Sigmoid colon (tissue), 6 donors: ENCODE measurements at regions not wholly inside any gene's neighbourhood (a gene's known extent, or its start where the extent isn't known, plus 50 kb on each side); places are given as distances from the start of the nearest gene placed in this dataset.

Experiments
- DNase-seq: peaks from one replicate; pipeline ENCODE4 v3.0.0-alpha.2; 2019
- H3K27ac ChIP-seq, 4 donors: fragments of 200-600 bp; sonication (generic); one replicate each; pipeline ENCODE4 v1.5.1; 2016 to 2019; ENCODE audit warnings: mild to moderate bottlenecking in 1 of 4
- H3K27me3 ChIP-seq, 3 donors: fragments of 200-600 bp; sonication (generic); one replicate each; pipeline ENCODE4 v1.5.1; 2019; ENCODE audit warnings: mild to moderate bottlenecking in 1 of 3
- H3K36me3 ChIP-seq, 4 donors: fragments of 200-600 bp; sonication (generic); one replicate each; pipeline ENCODE4 v1.5.1; 2016 to 2019
- H3K4me1 ChIP-seq, 4 donors: fragments of 200-600 bp; sonication (generic); one replicate each; pipeline ENCODE4 v1.5.1; 2017 to 2019
- H3K4me3 ChIP-seq, 4 donors: fragments of 200-600 bp; sonication (generic); one replicate each; pipeline ENCODE4 v1.5.1; 2017 to 2019; ENCODE audit warnings: mild to moderate bottlenecking in 2 of 4, moderate library complexity in 1 of 4
- H3K9me3 ChIP-seq, 4 donors: fragments of 200-600 bp in 3 of 4; sonication (generic) in 3 of 4; one replicate each; pipeline versions ENCODE4 v1.5.1 to v1.6.1; 2013 to 2019
- EP300 ChIP-seq, 4 donors: sonication (generic); formaldehyde crosslinking; IDR thresholded peaks; one replicate each; pipeline ENCODE4 v1.6.1; 2017; ENCODE audit warnings: antibody characterized with exemption in 4 of 4
- POLR2A ChIP-seq, 2 donors: fragments of 450-650 bp; IDR thresholded peaks; one replicate each; pipeline ENCODE4 v1.6.1; 2016; ENCODE audit warnings: antibody characterized with exemption in 2 of 2, mild to moderate bottlenecking in 2 of 2, moderate library complexity in 2 of 2
- POLR2AphosphoS5 ChIP-seq, 4 donors: sonication (generic); formaldehyde crosslinking; IDR thresholded peaks; one replicate each; pipeline ENCODE4 v1.6.1; 2017; ENCODE audit warnings: antibody characterized with exemption in 4 of 4
- WGBS, 2 donors: extraction: QIAGEN DNeasy Blood & Tissue Kit; methylation state at CpG; one replicate each; pipeline ENCODE4 v1.1.7; 2013; 5-methylcytosine and 5-hydroxymethylcytosine counted together
- intact Hi-C: fragments of 100-400 bp; cut with DNase I; formaldehyde crosslinking; loops from one replicate; pipeline ENCODE4 v1.15.1; 2023
- TF ChIP-seq, protein P1 (sequence below), 4 experiments: fragments of 450-650 bp in 3 of 4; fragments of 200-600 bp in 1 of 4; IDR thresholded peaks; one replicate each; pipeline ENCODE4 v1.5.1; 2016 to 2019; ENCODE audit warnings: antibody characterized with exemption in 4 of 4, mild to moderate bottlenecking in 3 of 4, moderate library complexity in 2 of 4
- donor health status: healthy with polysubstance abuse.
- donor health status: healthy.

DNA sequence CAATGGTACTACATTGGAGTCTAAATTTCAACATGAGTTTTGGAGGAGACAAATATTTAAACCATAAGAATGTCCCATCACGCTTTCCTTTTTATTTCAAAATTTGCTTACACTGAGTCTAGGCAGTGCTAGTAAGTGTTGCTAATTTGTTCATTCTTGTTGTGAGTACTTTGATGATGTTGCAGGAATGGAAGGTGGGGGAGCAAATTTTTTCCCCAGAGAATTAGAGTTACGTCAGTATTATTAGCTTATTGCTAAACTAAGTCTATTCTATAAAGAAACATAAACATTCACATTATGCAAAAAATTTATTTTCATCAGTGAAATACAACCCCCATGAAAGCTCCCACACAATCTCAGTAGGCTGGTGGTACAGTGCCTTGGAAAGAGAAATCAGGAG, 88.0 kb downstream of the BLID start:
- no peak for TF ChIP-seq POLR2A (IDR thresholded peaks at IDR 0.05)
- H3K4me1 ChIP-seq, result no peaks in the 10 kb centered on the region
- no peak overlapping the region for H3K27ac ChIP-seq
- H3K9me3 ChIP-seq, result no peaks in the 10 kb centered on the region
- intact Hi-C loops, result no loop called here
- no peaks in the 10 kb centered on the region for H3K36me3 ChIP-seq
- 86 to 93% methylated on average over 2 of the region's 2 CpGs for WGBS, 2 donors
- H3K27me3 ChIP-seq, result no peaks in the 10 kb centered on the region
- no peak for DNase-seq
- H3K4me3 ChIP-seq, result no peak overlapping the region

DNA sequence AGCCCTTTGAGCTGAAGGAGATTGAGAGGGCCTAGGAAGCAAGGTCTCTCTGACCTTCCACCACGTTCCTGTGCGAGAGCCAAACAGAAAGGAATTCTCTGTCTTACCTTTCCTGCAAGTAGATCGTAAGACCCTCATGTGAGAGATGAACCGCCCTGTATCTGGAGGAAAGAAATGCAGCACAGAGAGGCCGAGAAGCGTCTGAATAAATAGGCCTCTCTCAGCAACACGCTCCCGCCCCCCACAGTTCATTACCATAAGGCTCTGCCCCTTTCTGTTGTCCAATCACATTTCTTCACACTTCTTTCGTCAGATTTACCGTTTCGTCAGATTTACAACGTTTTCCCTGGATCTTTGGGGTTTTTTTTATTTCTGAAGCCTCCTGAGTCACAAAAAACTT, 90.3 kb downstream of the BLID start:
- Histone ChIP-seq H3K27ac (no peak overlapping the region), H3K9me3 (no peaks in the 10 kb centered on the region), H3K27me3 (no peaks in the 10 kb centered on the region), H3K4me1 (no peaks in the 10 kb centered on the region), H3K4me3 (no peak overlapping the region), H3K36me3 (no peaks in the 10 kb centered on the region)
- DNase-seq, result no peak
- intact Hi-C loops, result no loop called here
- TF ChIP-seq, protein P1, sequence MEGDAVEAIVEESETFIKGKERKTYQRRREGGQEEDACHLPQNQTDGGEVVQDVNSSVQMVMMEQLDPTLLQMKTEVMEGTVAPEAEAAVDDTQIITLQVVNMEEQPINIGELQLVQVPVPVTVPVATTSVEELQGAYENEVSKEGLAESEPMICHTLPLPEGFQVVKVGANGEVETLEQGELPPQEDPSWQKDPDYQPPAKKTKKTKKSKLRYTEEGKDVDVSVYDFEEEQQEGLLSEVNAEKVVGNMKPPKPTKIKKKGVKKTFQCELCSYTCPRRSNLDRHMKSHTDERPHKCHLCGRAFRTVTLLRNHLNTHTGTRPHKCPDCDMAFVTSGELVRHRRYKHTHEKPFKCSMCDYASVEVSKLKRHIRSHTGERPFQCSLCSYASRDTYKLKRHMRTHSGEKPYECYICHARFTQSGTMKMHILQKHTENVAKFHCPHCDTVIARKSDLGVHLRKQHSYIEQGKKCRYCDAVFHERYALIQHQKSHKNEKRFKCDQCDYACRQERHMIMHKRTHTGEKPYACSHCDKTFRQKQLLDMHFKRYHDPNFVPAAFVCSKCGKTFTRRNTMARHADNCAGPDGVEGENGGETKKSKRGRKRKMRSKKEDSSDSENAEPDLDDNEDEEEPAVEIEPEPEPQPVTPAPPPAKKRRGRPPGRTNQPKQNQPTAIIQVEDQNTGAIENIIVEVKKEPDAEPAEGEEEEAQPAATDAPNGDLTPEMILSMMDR (IDR thresholded peaks at IDR 0.05), result no peak
- WGBS, 2 donors, result 86 to 90% methylated on average over 12 of the region's 12 CpGs

DNA sequence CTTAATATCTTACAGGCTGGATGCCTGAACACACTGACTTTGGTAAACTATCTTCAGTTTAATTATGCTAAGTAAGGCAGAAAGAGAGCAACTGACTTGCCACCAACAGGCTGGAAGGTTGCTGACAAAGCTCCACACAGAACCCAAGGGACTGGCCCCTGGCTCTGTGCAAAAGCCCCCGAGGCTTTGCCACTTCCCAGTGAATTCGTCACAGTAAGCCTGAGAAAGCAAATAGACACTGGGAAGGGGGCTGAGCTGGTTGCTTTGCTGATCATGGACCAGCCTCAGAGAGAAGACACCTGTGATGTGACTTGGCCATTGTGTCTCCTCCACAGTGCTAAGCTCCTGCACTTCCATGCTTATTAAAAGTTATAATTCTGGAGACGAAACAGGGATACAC, 91.7 kb downstream of the BLID start:
- TF ChIP-seq, protein P1 (IDR thresholded peaks at IDR 0.05), result no peak
- TF ChIP-seq POLR2A (IDR thresholded peaks at IDR 0.05) (no peak), EP300 (IDR thresholded peaks at IDR 0.05) (no peak), POLR2AphosphoS5 (IDR thresholded peaks at IDR 0.05) (no peak)
- WGBS, 2 donors, result 45 to 61% methylated on average over 3 of the region's 3 CpGs
- no peaks in the 10 kb centered on the region for H3K4me1 ChIP-seq
- DNase-seq, result no peak
- intact Hi-C loops, result loop anchor here (5.0 kb wide), 3 partner anchors 78 to 367 kb away; no protein-coding TSS in a partner anchor
- H3K9me3 ChIP-seq, result no peaks in the 10 kb centered on the region
- H3K27me3 ChIP-seq, result no peaks in the 10 kb centered on the region
- no peak overlapping the region for H3K4me3 ChIP-seq
- no peak overlapping the region for H3K27ac ChIP-seq
- no peaks in the 10 kb centered on the region for H3K36me3 ChIP-seq

DNA sequence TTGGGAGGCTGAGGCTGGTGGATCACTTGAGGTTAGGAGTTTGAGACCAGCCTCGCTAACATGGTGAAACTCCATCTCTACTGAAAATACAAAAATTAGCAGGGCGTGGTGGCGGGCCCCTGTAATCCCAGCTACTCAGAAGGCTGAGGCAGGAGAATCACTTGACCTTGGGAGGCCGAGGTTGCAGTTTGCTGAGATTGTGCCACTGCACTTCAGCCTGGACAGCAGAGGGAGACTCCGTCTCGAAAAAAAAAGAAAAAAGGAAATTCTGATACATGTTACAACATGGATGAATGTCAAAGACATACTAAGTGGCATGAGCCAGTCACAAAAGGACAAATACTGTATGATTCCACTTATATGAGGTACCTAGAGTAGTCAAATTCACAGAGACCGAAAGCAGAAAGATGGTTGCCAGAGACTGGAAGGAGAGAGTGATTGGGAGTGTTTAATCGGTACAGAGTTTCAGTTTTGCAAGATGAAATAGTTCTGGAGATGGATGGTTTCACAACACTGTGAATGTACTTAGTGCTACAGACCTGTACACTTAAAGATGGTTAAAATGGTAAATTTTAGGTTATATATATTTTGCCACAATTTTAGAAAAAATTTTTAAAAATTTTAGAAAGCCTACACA, 92.3 kb downstream of the BLID start:
- no peaks in the 10 kb centered on the region for H3K27me3 ChIP-seq
- H3K4me1 ChIP-seq, result no peaks in the 10 kb centered on the region
- no peak overlapping the region for H3K4me3 ChIP-seq
- no peak overlapping the region for H3K27ac ChIP-seq
- no peak for DNase-seq
- 81 to 86% methylated on average over 8 of the region's 8 CpGs for WGBS, 2 donors
- intact Hi-C loops, result loop anchor here (5.0 kb wide), 3 partner anchors 79 to 366 kb away; no protein-coding TSS in a partner anchor
- H3K36me3 ChIP-seq, result no peaks in the 10 kb centered on the region
- TF ChIP-seq, protein P1 (IDR thresholded peaks at IDR 0.05), result no peak
- no peak for TF ChIP-seq POLR2A (IDR thresholded peaks at IDR 0.05)
- TF ChIP-seq POLR2AphosphoS5 (IDR thresholded peaks at IDR 0.05), result no peak
- no peak for TF ChIP-seq EP300 (IDR thresholded peaks at IDR 0.05)
- no peaks in the 10 kb centered on the region for H3K9me3 ChIP-seq

DNA sequence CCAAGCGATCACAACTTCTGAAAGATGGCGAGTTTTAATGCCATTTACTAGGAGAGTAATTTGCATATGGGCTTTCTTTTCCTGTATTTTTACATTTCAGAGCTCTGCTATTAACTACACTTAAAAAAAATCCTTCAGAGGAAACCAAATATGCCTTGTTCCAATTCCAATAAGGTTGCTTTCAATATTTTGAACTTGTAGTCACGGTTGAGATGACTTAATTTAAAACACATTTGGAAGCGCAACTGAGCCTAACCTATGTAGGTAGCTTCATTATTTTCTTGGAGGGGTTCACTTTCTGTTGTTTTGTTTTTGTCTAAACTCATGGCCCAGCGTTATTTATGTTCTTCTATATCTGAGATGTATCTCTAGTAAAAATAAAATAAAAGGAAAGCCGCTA, 93.4 kb downstream of the BLID start:
- no peak for DNase-seq
- TF ChIP-seq POLR2A (IDR thresholded peaks at IDR 0.05), result no peak
- TF ChIP-seq EP300 (IDR thresholded peaks at IDR 0.05), result no peak
- TF ChIP-seq, protein P1 (IDR thresholded peaks at IDR 0.05), result no peak
- TF ChIP-seq POLR2AphosphoS5 (IDR thresholded peaks at IDR 0.05), result no peak
- Histone ChIP-seq H3K27me3 (no peaks in the 10 kb centered on the region), H3K4me1 (no peaks in the 10 kb centered on the region), H3K9me3 (no peaks in the 10 kb centered on the region), H3K36me3 (no peaks in the 10 kb centered on the region), H3K4me3 (no peak overlapping the region), H3K27ac (no peak overlapping the region)
- intact Hi-C loops, result loop anchor here (5.0 kb wide), 3 partner anchors 80 to 365 kb away; no protein-coding TSS in a partner anchor
- WGBS, 2 donors, result 90 to 92% methylated on average over 6 of the region's 6 CpGs
